HL-60 (cell line): ENCODE measurements at regions not wholly inside any gene's neighbourhood (a gene's known extent, or its start where the extent isn't known, plus 50 kb on each side); places are given as distances from the start of the nearest gene placed in this dataset.
A peak's percentile ranks its signal among the peaks of the same experiment; 100 is the strongest.

Experiments used
- DNase-seq, 2 experiments: peaks; one replicate each; pipeline ENCODE4 v3.0.0-alpha.2; 2010 to 2020; ENCODE audit warnings: low read depth in 1 of 2, low spot score in 1 of 2
- H3K27ac ChIP-seq: fragments of 250-450 bp; sonication (Bioruptor Pico); replicated peaks from 2 replicates; pipeline ENCODE4 v1.5.1; 2020; ENCODE audit warnings: mild to moderate bottlenecking, moderate library complexity
- H3K27me3 ChIP-seq: fragments of 250-450 bp; sonication (Bioruptor Pico); 2 replicates; pipeline ENCODE4 v1.5.1; 2021; ENCODE audit warnings: mild to moderate bottlenecking, moderate library complexity; ENCODE audit not compliant: insufficient read depth, poor library complexity, severe bottlenecking
- H3K4me3 ChIP-seq: replicated peaks from 2 replicates; pipeline ENCODE4 v1.5.1; 2011; ENCODE audit warnings: mild to moderate bottlenecking, control low read depth, low read length; ENCODE audit not compliant: insufficient read depth
- GABPA ChIP-seq: IDR thresholded peaks from 2 replicates; pipeline ENCODE4 v1.6.1; 2012; ENCODE audit warnings: low read depth
- POLR2AphosphoS5 ChIP-seq: IDR thresholded peaks from 2 replicates; pipeline ENCODE4 v1.6.1; 2012; ENCODE audit warnings: low read depth
- SPI1 ChIP-seq: IDR thresholded peaks from 2 replicates; pipeline ENCODE4 v1.6.1; 2012; ENCODE audit warnings: low read depth, mild to moderate bottlenecking, borderline replicate concordance
- TF ChIP-seq, protein P1 (sequence below): IDR thresholded peaks from one replicate; pipeline ENCODE4 v1.5.1; 2011; ENCODE audit warnings: low read length, control low read depth, inconsistent platforms; ENCODE audit not compliant: insufficient read depth
- TF ChIP-seq, protein P2 (sequence below): IDR thresholded peaks from 2 replicates; pipeline ENCODE4 v1.6.1; 2012; ENCODE audit warnings: low read depth; ENCODE audit not compliant: insufficient replicate concordance

DNA sequence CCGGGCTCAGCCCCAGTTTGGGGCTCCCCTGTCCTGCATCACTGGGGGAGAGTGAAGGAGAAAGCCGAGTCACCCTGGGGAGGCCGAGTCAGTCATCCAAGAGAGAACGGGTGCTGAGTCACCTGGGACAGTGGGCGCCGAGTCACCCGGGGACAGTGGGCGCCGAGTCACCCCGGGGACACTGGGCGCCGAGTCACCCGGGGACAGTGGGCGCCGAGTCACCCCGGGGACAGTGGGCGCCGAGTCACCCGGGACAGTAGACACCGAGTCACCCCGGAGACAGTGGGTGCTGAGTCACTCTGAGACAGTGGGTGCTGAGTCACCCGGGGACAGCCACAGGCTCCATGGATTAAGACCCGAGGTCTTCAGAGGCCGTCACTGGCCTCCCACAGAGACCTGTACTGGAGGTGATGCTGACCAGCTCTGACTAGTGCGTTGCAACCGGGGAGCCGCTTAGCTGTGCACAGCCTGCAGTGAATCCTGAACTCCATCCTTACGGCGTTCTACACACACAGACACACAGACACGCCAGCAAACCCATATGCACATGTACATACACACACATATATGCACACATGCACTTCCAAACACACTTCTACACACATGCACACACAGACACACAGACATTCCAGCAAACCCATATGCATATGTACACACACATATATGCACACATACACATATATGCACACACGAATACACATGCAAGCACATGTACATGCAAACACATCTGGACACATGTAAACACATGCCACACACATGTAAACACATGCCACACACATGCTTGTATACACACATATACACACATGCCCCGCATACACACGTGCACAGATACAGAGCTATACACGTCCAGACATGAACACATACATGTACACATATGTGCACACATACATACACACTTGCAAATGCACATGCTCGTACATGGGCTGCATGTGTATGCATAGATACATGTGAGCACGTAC, 64.9 kb upstream of the GALNT9 start:
- Histone ChIP-seq H3K4me3 (no peak overlapping the region), H3K27me3 (peaks cover 9% of the 10 kb centered on the region), H3K27ac (no peak overlapping the region)
- peak in 1 of 2 experiments; percentile 15 for DNase-seq
- TF ChIP-seq, protein P1, sequence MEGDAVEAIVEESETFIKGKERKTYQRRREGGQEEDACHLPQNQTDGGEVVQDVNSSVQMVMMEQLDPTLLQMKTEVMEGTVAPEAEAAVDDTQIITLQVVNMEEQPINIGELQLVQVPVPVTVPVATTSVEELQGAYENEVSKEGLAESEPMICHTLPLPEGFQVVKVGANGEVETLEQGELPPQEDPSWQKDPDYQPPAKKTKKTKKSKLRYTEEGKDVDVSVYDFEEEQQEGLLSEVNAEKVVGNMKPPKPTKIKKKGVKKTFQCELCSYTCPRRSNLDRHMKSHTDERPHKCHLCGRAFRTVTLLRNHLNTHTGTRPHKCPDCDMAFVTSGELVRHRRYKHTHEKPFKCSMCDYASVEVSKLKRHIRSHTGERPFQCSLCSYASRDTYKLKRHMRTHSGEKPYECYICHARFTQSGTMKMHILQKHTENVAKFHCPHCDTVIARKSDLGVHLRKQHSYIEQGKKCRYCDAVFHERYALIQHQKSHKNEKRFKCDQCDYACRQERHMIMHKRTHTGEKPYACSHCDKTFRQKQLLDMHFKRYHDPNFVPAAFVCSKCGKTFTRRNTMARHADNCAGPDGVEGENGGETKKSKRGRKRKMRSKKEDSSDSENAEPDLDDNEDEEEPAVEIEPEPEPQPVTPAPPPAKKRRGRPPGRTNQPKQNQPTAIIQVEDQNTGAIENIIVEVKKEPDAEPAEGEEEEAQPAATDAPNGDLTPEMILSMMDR = no peak
- TF ChIP-seq SPI1 (no peak), GABPA (no peak), POLR2AphosphoS5 (no peak)
- TF ChIP-seq, protein P2, sequence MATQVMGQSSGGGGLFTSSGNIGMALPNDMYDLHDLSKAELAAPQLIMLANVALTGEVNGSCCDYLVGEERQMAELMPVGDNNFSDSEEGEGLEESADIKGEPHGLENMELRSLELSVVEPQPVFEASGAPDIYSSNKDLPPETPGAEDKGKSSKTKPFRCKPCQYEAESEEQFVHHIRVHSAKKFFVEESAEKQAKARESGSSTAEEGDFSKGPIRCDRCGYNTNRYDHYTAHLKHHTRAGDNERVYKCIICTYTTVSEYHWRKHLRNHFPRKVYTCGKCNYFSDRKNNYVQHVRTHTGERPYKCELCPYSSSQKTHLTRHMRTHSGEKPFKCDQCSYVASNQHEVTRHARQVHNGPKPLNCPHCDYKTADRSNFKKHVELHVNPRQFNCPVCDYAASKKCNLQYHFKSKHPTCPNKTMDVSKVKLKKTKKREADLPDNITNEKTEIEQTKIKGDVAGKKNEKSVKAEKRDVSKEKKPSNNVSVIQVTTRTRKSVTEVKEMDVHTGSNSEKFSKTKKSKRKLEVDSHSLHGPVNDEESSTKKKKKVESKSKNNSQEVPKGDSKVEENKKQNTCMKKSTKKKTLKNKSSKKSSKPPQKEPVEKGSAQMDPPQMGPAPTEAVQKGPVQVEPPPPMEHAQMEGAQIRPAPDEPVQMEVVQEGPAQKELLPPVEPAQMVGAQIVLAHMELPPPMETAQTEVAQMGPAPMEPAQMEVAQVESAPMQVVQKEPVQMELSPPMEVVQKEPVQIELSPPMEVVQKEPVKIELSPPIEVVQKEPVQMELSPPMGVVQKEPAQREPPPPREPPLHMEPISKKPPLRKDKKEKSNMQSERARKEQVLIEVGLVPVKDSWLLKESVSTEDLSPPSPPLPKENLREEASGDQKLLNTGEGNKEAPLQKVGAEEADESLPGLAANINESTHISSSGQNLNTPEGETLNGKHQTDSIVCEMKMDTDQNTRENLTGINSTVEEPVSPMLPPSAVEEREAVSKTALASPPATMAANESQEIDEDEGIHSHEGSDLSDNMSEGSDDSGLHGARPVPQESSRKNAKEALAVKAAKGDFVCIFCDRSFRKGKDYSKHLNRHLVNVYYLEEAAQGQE = no peak

DNA sequence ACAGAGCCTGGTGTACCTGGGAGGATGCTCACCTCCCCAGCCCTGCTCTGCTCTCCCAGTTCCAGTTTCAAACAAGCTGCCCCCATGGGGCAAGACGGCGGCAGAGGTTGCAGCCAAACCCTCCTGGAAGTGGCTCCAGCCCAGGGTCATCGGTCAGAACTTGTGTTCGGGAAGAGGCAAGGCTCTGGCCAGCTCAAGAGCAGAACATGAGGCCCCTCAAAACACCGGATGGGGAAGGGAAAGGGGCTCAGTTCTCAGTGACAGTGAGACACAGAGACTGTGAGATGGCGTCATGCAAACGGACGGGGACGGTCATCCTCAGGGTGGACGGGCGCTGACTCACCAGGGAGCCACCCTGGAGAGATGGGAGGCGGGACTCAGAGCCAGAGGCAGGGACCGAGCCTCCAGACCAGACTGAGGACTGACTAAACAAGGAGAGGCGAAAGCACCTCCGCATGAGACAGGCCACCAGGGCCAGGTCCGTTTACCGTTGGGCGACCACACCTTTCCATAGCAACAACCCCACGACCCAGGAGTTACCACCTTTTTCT, 63.9 kb upstream of the GALNT9 start:
- TF ChIP-seq SPI1 (no peak), GABPA (no peak), POLR2AphosphoS5 (no peak)
- TF ChIP-seq, protein P1 = no peak
- no peak overlapping the region for H3K27ac ChIP-seq
- no peak overlapping the region for H3K4me3 ChIP-seq
- peaks cover 11% of the 10 kb centered on the region for H3K27me3 ChIP-seq
- no peak for DNase-seq

DNA sequence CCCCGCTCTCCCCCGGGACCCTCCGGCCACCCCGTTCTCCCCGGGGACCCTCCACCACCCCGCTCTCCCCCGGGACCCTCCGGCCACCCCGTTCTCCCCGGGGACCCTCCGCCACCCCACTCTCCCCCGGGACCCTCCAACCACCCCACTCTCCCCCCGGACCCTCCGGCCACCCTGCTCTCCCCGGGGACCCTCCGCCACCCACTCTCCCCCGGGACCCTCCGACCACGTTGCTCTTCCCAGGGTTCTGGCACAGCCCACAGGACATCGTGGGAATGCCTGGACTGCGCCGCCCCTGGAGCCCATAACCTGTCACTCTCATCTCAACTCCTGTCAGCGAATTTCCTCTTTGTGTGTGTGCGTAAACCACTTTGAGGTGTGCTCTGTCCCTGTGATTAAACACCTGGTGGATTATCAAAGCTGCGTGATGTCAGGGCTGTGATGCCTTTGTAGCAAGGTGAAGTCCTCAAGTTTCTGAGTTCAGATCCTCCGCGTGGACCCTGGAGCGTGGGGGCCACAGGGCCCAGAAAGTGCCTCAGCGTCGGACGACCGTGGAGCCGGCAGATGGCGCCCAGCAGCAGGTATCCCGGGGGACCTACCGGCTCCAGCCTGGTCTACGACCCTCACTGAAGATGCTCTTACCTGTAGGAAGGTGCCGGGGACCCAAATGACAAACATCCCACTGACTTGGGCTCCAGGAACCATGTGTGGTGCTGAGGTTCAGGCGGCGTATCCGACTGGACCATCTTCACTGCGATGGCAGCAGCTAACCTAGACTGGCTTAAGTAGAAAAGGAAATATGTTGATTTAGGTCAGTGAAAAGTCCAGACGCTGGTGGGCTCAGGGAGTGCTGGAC, 63.2 kb upstream of the GALNT9 start:
- no peak for DNase-seq
- Histone ChIP-seq H3K27ac (no peak overlapping the region), H3K27me3 (peaks cover 11% of the 10 kb centered on the region), H3K4me3 (no peak overlapping the region)
- TF ChIP-seq SPI1 (no peak), GABPA (no peak), POLR2AphosphoS5 (no peak)
- TF ChIP-seq, protein P1 = no peak
- TF ChIP-seq, protein P2 = no peak
